ENCODE measurements at regions not wholly inside any gene's neighbourhood (a gene's known extent, or its start where the extent isn't known, plus 50 kb on each side); places are given as distances from the start of the nearest gene placed in this dataset.

DNA sequence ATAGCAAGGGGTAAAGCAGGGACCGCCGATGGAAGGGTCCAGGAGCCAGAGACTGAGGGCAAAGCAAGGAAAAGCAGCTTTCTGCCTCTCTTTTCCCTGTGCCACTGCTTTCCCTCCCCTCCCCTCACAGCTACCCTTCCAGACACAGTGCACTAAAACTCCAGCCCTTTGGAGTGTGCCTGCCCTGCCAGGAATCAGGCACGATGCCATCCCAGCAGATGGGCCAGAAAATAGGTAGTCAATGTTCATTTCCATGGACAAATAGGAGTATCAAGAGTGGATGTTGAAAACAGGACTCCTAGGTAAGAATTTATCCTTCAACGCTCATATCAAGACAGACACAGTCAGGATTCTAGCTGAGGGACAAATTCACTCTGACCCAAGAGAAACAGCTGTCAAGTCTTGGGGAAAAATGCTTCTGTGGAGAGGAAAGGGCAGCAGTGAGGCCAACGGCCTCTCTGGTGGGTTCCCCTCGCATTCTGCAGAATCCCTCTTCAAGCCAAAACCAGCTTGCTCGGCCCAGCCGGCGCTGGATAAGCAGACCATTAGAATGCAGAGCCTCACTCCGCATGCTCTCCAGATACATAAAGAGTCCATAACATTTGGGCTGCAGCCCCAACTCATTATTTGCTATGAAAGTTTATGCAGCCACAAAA is 138.0 kb downstream of the CAAP1 start:
- in situ Hi-C loops (cut with MboI; ENCODE audit: low pct_unique_long_range_greater_than_20kb, low sequenced_read_pairs, unreplicated experiment): no loop called here

DNA sequence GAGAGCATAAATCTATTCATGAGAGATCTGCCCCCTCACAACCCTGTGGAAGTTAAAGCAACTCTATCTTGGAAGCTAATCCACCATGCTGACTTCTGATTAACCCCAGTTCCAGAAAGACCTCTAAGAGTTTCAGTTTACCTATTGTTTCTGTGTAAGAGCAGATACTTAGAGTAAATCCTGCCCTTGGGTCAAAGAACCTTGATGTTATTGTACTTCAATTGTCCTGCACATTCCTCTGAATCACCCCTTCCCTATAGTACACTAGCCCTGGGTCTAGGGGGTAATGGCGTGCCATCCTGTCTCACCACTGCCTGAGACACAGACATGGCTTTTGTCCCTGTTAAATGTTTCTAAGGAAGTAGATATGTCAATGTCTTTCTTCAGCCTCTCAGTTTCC is 138.6 kb downstream of the CAAP1 start:
- in situ Hi-C loops (cut with MboI; ENCODE audit: low pct_unique_long_range_greater_than_20kb, low sequenced_read_pairs, unreplicated experiment): no loop called here
- DNase-seq (ENCODE audit: low spot score): no peak
- TF ChIP-seq, protein P1, sequence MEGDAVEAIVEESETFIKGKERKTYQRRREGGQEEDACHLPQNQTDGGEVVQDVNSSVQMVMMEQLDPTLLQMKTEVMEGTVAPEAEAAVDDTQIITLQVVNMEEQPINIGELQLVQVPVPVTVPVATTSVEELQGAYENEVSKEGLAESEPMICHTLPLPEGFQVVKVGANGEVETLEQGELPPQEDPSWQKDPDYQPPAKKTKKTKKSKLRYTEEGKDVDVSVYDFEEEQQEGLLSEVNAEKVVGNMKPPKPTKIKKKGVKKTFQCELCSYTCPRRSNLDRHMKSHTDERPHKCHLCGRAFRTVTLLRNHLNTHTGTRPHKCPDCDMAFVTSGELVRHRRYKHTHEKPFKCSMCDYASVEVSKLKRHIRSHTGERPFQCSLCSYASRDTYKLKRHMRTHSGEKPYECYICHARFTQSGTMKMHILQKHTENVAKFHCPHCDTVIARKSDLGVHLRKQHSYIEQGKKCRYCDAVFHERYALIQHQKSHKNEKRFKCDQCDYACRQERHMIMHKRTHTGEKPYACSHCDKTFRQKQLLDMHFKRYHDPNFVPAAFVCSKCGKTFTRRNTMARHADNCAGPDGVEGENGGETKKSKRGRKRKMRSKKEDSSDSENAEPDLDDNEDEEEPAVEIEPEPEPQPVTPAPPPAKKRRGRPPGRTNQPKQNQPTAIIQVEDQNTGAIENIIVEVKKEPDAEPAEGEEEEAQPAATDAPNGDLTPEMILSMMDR (IDR thresholded peaks at IDR 0.05; ENCODE audit: extremely low read depth, insufficient read depth, missing control alignments): no peak

More for the DNA sequence above, 138.0 kb downstream of the CAAP1 start:
- TF ChIP-seq, protein P1 (IDR thresholded peaks at IDR 0.05; ENCODE audit: extremely low read depth, insufficient read depth, missing control alignments): no peak
- DNase-seq (ENCODE audit: low spot score): no peak

DNA sequence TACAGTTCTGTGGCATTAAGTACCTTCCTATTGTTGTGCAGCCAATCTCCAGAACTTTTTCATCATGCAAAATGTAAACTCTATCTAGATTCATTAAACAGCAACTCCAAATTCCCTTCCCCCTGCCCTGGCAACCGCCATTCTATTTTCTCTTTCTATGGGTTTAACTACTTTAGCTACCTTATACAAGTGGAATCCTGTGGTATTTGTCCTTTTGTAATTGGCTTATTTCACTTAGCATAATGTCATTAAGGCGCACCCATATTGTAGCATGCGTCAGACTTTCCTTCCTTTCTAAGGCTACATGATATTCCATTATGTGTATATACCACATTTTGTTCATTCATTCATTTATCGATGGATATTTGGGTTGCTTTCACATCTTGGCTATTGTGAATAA is 142.4 kb downstream of the CAAP1 start:
- TF ChIP-seq, protein P1 (IDR thresholded peaks at IDR 0.05; ENCODE audit: extremely low read depth, insufficient read depth, missing control alignments): no peak
- no peak for DNase-seq (ENCODE audit: low spot score)
- in situ Hi-C loops (cut with MboI; ENCODE audit: low pct_unique_long_range_greater_than_20kb, low sequenced_read_pairs, unreplicated experiment): no loop called here

DNA sequence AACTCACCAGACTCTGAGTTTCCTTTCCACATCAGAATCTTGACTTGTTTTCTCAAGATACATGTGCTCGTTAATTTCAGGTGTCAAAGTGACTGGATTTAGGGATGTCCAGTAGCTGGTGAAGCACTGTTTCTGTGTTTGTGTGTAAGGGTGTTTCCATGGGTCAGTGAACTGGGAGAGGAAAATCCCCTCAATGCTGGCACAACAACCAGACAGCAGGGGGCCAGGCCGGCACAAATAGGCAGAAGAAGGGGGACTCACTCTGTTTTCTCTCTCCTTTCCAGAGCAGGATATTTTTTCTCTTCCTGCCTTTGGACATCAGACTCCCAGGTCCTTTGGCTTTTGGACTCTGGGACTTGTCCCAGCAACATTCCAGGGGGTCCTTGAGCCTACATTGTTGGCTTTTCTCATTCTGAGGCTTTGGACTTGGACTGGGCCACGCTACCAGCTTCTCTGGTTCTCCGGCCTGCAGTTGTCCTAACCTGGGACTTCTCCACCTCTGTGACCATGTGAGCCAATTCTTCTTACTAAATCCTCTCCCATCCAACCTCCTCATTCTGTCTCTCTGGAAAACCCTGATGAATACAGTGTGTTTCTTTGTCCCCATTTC is 144.0 kb downstream of the CAAP1 start:
- DNase-seq (ENCODE audit: low spot score): no peak
- in situ Hi-C loops (cut with MboI; ENCODE audit: low pct_unique_long_range_greater_than_20kb, low sequenced_read_pairs, unreplicated experiment): loop anchor here (10.0 to 25.0 kb wide), 2 partner anchors 96 to 264 kb away; partner anchors contain the start of gene LRRC19
- TF ChIP-seq, protein P1 (IDR thresholded peaks at IDR 0.05; ENCODE audit: extremely low read depth, insufficient read depth, missing control alignments): no peak

DNA sequence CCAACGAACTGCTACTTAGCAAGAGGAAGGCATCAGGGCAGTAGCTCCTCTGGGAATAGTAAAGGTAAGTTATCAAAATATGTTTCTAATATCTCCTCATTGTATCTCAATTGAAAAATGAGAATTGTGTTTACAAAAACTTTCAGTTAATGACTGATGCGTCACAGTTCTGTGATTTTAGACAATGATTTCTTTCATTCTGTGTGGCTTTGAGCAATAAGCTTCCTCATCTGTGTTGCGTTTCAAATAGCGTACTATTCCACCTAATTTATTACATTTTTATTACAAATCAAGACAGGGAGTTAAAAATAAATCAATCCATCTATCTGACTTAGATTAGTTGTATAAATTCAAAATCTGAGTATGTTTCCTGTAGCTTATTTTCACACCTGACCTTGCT is 145.0 kb downstream of the CAAP1 start:
- no peak for DNase-seq (ENCODE audit: low spot score)
- TF ChIP-seq, protein P1 (IDR thresholded peaks at IDR 0.05; ENCODE audit: extremely low read depth, insufficient read depth, missing control alignments): no peak
- in situ Hi-C loops (cut with MboI; ENCODE audit: low pct_unique_long_range_greater_than_20kb, low sequenced_read_pairs, unreplicated experiment): loop anchor here (10.0 to 25.0 kb wide), 2 partner anchors 97 to 265 kb away; partner anchors contain the start of gene LRRC19

DNA sequence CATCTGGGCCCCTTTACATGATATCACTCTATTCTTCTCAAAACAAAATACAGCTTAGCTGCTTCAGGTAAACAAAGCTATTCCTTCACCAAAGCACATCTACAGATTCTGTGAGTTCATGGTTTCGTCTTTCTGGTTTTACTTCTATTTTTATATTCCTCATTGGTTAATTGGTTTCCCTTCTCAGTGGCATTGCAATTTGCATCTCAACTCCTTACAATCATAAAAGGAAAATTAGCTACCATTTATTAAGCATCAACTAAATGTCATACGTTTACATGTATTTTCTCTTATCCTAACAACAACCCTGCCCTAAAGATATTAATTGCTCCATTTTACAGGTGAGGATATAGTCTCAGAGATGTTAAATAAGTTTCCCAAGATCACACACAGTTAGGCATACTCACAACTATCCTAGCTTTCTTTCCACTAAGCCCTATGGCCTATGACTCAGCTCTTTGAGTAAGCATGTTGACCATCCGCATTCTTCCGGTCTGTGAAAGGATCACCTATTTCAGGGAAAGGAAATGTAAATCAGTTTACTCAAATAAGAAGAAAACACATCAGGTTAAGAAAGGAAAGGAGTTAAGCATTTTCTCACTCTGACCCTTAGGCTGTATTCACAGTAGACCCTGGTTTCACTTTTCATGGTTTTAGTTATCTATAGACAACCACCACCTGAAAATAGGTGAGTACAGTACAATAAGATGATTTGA is 146.1 kb downstream of the CAAP1 start:
- TF ChIP-seq, protein P1 (IDR thresholded peaks at IDR 0.05; ENCODE audit: extremely low read depth, insufficient read depth, missing control alignments): no peak
- peak; percentile 23 for DNase-seq (ENCODE audit: low spot score)
- in situ Hi-C loops (cut with MboI; ENCODE audit: low pct_unique_long_range_greater_than_20kb, low sequenced_read_pairs, unreplicated experiment): loop anchor here (10.0 to 25.0 kb wide), 2 partner anchors 98 to 266 kb away; partner anchors contain the start of gene LRRC19

Data from GM13977 (cell line).